ENCODE measurements at regions not wholly inside any gene's neighbourhood (a gene's known extent, or its start where the extent isn't known, plus 50 kb on each side); places are given as distances from the start of the nearest gene placed in this dataset.

- TF ChIP-seq TAF1 (IDR thresholded peaks at IDR 0.05; ENCODE audit: low read depth, low read length): no peak
- no peak for TF ChIP-seq POLR2A (IDR thresholded peaks at IDR 0.05; ENCODE audit: low read depth, low read length)
- no peak for TF ChIP-seq SPI1 (IDR thresholded peaks at IDR 0.05; ENCODE audit: low read depth, low read length)
- no peak for TF ChIP-seq POLR2AphosphoS5 (IDR thresholded peaks at IDR 0.05; ENCODE audit: low read depth, low read length)
These were observed 87.2 kb upstream of the PLPP4 start for GRCh38 chr10:120369856-120370276.
